ENCODE measurements at regions not wholly inside any gene's neighbourhood (a gene's known extent, or its start where the extent isn't known, plus 50 kb on each side); places are given as distances from the start of the nearest gene placed in this dataset.

- no peak for DNase-seq (ENCODE audit: low read depth in 2 of 2)
Observed at GRCh38 chr2:239576784-239577685, 176.2 kb upstream of the HDAC4 start.

DNA sequence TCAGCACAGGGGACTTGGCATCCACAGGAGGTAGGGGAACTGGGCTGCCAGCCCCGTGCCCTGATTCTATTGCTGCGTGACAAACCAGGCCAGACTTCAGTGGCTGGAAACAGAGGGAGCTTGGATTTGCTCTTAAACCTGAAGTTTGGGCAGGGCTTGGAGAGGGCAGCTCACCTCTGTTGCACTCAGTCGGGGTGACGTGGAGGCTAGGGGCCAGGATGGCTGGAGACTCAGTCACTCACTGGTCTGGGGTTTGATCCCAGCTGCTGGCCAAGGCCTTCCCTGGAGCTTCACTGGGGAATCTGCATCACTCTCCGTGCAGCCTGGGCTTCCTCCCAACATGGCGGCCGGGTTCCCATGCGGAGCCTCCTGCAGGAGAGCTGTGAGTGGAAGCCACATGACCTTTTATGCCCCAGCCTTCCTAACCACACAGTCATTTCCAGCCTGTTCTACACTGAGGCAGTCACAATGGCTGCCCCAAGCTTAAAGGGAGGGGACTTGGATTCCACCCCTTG is 175.2 kb upstream of the HDAC4 start:
- DNase-seq (ENCODE audit: low read depth in 2 of 2), result no peak

GRCh38 chr2:239574434-239575156 is 173.8 kb upstream of the HDAC4 start:
- DNase-seq (ENCODE audit: low read depth in 2 of 2), result no peak

GRCh38 chr2:239574054-239574433 is 173.2 kb upstream of the HDAC4 start:
- no peak for DNase-seq (ENCODE audit: low read depth in 2 of 2)

DNA sequence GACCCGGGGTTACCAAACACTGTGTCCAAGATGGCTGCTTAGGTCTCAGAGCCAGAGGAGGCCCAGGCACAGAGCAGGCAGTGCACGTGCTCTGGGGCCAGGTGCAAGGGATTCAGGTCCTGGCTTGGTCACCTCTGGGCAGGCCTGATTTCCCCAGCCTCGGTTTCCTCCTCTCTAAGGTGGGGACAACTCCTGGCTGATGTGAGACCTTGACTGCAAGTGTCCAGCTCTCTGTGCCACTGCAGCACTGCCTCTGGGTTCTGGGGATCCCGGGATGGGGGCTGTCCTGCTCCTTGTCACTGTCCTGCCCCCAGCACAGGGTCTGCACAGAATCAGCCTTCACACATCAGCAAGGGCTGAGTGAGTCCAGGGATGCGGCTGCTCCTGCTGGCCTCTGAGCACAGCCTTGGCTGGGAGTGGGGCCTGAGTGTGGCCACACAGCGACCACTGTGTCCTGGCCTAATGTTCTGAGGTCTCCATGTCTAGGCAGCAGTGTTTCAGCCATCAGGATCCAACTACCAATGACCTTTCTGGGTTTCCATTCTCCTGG is 170.2 kb upstream of the HDAC4 start:
- no peak for DNase-seq (ENCODE audit: low read depth in 2 of 2)

DNA sequence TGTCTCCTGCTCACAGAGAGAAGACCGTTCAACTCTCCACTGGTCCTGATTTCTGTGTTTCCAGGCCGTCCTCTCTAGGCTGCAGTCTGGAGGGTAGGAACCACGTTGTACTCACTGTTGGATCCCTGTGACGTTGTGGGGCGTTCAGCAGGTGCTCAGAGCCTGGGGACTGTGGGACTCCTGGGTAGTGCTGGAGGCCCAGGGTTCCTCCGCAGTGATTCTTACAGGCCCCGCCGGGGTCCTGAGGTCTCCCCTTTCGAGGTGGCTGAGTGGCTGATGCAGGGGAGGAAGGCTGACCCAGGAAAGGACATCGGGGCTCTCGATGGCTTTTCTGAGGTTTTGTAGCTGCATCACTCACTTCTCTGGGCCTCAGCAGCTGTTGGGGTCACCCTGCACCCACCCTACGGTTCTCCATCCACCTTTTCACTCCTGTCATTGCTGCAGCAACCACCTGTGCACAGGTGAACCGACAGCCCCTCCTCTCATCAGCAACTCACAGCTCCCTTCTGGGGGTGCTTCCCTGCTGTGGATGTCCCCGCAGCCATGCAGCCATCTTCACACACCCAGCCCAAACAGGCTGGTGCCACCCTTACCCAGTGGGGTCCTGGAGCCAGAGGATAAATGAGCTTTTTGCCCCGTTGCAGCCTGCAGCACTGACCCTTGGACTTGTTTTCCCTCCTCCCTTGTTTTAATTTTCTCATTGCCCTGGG is 169.6 kb upstream of the HDAC4 start:
- no peak for DNase-seq (ENCODE audit: low read depth in 2 of 2)

DNA sequence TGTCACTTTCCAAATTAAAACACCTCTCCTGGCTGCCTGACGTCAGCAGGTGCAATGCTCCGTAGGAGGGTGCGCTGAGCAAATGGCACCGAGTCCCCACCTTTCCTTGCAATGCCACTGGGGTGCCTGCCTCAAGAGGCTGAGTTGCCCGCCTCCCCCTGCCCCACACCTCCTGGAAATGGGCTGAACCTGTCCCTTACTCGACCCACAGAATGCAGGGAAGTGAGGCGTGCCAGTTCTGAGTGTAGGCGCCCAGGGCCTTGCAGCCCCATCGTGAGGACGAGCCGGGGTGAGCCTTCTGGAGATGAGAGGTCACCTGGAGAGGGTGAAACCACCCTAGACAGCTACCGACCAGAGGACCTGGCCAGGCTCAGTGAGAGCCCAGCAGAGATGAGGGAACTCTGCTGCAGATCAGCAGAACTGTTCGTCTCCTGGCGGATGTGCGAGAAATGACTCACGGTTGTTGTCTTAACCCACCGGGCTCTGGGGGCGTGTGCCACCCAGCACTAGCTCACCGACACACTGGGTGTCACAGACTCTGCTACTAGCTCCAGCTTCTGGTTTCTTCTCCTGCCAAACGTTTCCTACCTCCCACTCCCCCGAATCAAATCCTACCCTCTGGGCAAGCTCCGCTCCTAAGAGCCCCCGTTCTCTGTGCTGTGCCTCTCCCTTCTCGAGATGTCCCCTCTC is 168.7 kb upstream of the HDAC4 start:
- no peak for DNase-seq (ENCODE audit: low read depth in 2 of 2)

- DNase-seq (ENCODE audit: low read depth in 2 of 2), result no peak
Observed at GRCh38 chr2:239568601-239569000, 167.8 kb upstream of the HDAC4 start.

- DNase-seq (ENCODE audit: low read depth in 2 of 2), result no peak
Observed at GRCh38 chr2:239567786-239568185, 167.0 kb upstream of the HDAC4 start.

GRCh38 chr2:239566995-239567568 is 166.3 kb upstream of the HDAC4 start:
- DNase-seq (ENCODE audit: low read depth in 2 of 2), result no peak

DNA sequence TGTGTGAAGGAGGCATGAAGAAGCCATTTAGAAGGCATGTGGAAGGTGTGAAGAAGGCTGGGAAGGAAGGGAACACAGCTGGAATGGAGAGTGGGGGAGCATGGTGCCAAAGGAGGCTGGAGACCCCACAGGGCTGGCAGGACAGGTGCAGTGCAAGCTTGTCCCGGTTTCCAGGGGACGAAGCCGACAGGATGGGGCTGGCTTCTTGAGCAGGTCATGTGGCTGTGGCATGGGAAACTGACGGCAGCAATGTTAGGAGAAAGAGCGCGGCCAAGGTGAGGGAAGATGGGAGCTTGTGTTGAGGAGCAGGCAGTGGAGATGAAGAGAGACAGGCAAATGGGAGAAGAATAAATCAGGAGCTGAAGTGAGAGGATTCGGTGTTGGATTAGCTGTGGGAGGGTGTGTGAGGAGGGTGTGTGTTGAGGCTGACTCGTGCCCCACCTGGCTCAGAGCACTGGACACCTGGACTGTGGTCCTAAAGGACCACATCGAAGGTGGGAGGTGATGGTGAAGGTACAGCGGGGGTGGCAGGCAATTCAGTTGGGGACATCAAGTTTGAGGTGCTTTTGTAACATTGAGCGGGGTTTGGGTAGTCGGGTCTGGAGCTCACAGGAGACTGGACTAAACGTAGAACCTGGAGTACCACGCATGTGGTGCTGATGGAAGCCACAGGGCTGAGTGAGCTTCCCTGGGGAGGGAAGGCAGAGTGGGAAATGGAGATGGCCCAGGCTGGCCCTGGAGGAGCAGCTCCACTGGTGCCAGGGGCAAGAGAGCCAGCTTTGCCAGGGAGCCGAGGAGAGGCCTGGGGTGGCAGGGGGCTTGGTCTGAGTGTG is 165.6 kb upstream of the HDAC4 start:
- DNase-seq (ENCODE audit: low read depth in 2 of 2), result no peak

- DNase-seq (ENCODE audit: low read depth in 2 of 2), result no peak
Observed at GRCh38 chr2:239564587-239564986, 163.8 kb upstream of the HDAC4 start.

- no peak for DNase-seq (ENCODE audit: low read depth in 2 of 2)
Observed at GRCh38 chr2:239563561-239563960, 162.7 kb upstream of the HDAC4 start.

DNA sequence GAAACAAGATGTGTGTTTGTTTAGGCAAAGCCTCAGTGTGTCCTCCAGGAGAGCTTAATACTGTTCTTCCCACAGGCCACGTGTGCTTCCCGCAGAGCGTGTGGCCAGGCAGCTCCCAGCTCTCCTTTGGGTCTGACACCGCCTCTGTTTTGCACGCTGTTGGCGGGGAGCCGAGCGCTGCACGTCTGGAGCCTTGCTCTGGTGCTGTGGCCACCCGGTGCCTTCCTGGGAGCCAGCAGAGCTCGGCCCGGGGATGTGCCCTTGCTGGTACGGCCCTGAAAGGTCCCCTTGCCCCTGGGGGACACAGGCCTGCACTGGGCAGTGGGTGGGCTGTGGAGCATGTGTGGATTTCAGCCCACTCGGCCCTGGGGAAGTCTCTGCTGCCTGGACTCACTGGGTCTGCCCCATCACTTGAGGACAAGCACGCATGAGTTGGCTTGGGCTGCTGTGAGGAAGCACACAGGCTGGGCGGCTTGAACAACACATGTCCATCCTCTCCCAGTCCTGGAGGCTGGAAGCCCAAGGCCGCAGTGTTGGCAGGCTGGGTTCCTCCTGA is 160.7 kb upstream of the HDAC4 start:
- no peak for DNase-seq (ENCODE audit: low read depth in 2 of 2)

- DNase-seq (ENCODE audit: low read depth in 2 of 2), result no peak
Observed at GRCh38 chr2:239559417-239560261, 158.8 kb upstream of the HDAC4 start.

DNA sequence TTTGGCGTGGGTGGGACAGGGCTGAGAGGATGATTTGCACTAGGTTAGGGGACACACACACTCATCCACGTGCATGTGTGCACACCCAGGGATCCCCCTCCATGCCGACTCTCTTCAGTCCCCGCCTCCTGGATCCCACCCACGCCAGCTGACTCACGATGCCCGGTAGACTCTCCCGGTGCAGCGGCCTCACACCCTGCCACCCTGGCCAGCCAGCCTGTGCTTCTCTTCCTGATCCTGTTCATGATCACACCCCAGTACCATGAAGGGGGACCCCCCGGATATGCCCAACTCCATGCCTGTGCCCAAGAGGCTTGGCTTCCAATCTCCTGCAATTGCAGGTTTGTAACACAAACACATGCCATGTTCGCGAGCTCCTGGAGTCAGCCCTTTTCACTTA is 157.8 kb upstream of the HDAC4 start:
- no peak for DNase-seq (ENCODE audit: low read depth in 2 of 2)

DNA sequence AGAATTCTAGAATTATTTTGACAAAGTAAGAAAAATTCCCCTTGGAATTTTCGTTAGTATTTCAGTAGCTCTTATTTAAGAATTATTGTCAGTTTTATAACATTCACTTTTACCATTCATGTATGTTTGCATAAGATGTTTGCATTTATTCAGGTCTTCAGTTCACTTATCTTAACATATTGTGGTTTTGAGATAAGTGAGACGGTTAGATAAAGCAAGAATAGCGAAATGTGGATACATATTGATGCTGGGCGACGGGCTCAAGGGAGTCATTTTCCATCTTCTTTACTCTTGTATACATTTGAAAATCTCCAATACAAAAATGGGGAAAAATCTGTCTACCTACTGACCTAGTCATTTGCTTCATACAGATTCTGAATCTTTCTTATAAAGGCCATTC is 156.7 kb upstream of the HDAC4 start:
- DNase-seq (ENCODE audit: low read depth in 2 of 2), result no peak

DNA sequence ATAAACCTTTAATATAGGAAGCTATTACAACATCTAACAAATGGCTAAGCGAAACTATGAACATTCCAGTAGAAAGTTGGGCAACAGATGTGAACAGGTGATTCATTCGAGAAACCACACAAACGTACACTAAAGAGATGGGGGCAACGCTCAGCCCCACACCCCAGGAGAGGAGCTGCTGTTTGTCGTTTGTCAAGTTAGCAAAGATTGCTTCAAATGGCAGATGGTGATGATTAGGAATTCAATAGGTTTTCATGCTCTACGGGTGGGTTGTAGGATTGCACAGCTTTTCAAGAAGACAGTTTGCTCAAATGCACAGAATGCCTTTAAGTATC is 154.7 kb upstream of the HDAC4 start:
- DNase-seq (ENCODE audit: low read depth in 2 of 2), result no peak
